ENCODE measurements at regions not wholly inside any gene's neighbourhood (a gene's known extent, or its start where the extent isn't known, plus 50 kb on each side); places are given as distances from the start of the nearest gene placed in this dataset.

DNA sequence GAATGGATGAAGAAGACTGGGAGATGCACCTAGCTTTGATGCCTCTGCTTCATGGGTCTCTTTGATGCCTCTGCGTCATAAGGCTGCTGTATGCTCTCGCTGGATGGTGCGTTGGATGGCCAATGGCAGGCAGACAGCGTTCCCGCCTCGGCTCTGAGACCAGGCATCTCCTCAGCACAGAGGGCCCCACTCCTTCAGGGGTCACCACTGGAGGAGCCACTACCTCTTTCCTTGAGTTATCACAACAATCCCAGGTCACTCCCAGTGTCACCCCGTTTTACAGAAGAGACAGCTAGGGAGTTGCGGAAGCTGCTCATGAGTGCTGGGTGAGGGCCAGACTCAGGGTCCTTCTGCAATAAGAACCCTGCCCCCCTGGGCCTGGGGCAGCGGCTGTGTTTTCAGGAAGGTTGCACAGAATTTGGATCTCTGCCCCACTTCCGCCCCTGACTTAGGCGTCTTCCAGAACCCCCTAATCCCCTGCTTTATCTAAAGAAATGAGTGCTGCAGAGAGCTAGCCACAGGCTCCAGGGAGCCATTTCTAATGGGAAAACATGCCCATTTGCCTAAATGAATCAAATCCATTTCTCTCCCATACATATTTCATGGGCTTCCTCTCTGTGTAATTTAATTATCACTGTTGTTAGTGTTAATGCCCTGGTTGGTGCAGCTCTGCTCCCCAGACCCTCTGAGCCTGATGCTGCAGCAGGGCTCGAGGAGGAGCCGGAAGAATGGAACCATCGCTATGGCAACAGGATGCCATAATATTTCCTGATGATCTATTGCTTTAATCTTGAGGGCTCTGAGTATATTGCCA is 131.8 kb upstream of the HS6ST1 start:
- H3K27ac Mint-ChIP-seq, result no peak overlapping the region
- POLR2A ChIA-PET, result no interaction called here

DNA sequence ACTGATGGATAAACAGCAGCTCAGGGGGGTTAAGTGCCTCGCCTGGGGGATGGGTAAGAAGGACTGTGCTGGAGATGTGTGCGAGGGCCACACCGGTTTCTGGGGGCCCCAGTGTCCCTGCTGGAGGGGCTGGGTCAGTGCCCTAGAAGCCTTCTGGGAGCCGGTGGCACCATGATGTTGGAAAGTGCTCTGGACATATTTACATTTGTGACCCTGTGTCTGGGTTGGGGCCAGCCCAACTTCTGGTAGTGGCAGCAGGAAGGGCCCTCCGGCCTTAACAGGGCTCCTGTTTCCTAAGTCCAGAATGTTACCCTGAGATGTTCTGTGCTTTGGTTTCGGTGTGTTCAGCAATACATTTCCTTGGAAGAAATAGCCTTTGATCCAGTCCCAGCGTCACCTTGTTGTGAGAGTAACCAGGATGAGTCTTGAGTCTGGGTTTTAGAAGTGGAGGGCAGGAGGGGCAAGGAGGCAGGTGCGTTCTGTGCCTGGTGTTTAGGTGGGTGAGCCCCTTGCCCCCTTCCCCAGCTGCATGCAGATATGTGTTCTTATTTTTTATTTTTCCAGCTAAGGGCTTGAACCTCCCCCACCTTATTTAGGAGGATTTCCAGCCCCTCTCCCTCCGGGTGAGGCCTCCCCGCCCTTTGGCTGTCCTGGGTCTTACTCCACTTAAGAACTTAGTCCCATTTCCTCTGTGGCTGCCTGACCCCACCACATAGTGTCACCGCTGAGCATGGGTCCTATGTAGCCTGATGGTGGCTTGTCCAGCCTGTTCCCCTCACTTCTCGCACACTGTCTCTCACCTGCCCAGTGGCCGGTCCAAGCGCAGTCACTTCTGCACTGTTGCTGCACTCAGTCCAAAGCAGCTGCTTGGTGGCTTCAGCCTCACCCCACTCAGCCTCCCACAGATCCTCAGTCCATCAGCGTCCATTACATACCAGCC is 132.7 kb upstream of the HS6ST1 start:
- Mint-ChIP-seq H3K27ac (no peak overlapping the region), H3K4me3 (no peak overlapping the region), H3K4me1 (no peaks in the 10 kb centered on the region), H3K9me3 (peaks cover 28% of the 10 kb centered on the region), H3K36me3 (no peaks in the 10 kb centered on the region), H3K27me3 (ENCODE audit: low read depth) (peaks cover 3% of the 10 kb centered on the region)
- no peak for TF ChIP-seq NR1H2 (CRISPR knock-in tag; IDR thresholded peaks at IDR 0.05)
- TF ChIP-seq, protein P1, sequence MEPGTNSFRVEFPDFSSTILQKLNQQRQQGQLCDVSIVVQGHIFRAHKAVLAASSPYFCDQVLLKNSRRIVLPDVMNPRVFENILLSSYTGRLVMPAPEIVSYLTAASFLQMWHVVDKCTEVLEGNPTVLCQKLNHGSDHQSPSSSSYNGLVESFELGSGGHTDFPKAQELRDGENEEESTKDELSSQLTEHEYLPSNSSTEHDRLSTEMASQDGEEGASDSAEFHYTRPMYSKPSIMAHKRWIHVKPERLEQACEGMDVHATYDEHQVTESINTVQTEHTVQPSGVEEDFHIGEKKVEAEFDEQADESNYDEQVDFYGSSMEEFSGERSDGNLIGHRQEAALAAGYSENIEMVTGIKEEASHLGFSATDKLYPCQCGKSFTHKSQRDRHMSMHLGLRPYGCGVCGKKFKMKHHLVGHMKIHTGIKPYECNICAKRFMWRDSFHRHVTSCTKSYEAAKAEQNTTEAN (CRISPR knock-in tag; IDR thresholded peaks at IDR 0.05), result no peak
- TF ChIP-seq SMAD3 (CRISPR knock-in tag; IDR thresholded peaks at IDR 0.05; ENCODE audit: borderline replicate concordance), result no peak
- TF ChIP-seq, protein P2, sequence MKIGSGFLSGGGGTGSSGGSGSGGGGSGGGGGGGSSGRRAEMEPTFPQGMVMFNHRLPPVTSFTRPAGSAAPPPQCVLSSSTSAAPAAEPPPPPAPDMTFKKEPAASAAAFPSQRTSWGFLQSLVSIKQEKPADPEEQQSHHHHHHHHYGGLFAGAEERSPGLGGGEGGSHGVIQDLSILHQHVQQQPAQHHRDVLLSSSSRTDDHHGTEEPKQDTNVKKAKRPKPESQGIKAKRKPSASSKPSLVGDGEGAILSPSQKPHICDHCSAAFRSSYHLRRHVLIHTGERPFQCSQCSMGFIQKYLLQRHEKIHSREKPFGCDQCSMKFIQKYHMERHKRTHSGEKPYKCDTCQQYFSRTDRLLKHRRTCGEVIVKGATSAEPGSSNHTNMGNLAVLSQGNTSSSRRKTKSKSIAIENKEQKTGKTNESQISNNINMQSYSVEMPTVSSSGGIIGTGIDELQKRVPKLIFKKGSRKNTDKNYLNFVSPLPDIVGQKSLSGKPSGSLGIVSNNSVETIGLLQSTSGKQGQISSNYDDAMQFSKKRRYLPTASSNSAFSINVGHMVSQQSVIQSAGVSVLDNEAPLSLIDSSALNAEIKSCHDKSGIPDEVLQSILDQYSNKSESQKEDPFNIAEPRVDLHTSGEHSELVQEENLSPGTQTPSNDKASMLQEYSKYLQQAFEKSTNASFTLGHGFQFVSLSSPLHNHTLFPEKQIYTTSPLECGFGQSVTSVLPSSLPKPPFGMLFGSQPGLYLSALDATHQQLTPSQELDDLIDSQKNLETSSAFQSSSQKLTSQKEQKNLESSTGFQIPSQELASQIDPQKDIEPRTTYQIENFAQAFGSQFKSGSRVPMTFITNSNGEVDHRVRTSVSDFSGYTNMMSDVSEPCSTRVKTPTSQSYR (CRISPR knock-in tag; IDR thresholded peaks at IDR 0.05), result no peak
- no peak for DNase-seq (ENCODE audit: low spot score)
- ChIA-PET POLR2A (no interaction called here), CTCF (interaction anchor here (1.0 kb wide), 1 partner anchor 18 kb away, joined by 3 read pairs; no protein-coding TSS in a partner anchor)
- no peak for ATAC-seq

More for the DNA sequence above, 131.8 kb upstream of the HS6ST1 start:
- Mint-ChIP-seq H3K4me3 (no peak overlapping the region), H3K4me1 (no peaks in the 10 kb centered on the region), H3K27me3 (ENCODE audit: low read depth) (no peaks in the 10 kb centered on the region; the same call in 1 of the 2 replicates), H3K36me3 (no peaks in the 10 kb centered on the region), H3K9me3 (peaks cover 23% of the 10 kb centered on the region)
- CTCF ChIA-PET, result interaction anchor here (1.0 kb wide), 1 partner anchor 19 kb away, joined by 3 read pairs; no protein-coding TSS in a partner anchor
- DNase-seq (ENCODE audit: low spot score) (no peak), ATAC-seq (no peak)
- TF ChIP-seq CREM (CRISPR knock-in tag; IDR thresholded peaks at IDR 0.05), result no peak
- TF ChIP-seq ATF1 (CRISPR knock-in tag; IDR thresholded peaks at IDR 0.05), result no peak
- no peak for TF ChIP-seq NR3C1 (CRISPR knock-in tag; conservative IDR thresholded peaks at IDR 0.05; ENCODE audit: low read depth)
- TF ChIP-seq RORB (CRISPR knock-in tag; IDR thresholded peaks at IDR 0.05), result no peak
- no peak for TF ChIP-seq MXD4 (CRISPR knock-in tag; IDR thresholded peaks at IDR 0.05; ENCODE audit: borderline replicate concordance)
- TF ChIP-seq ESRRA (CRISPR knock-in tag; IDR thresholded peaks at IDR 0.05; ENCODE audit: borderline replicate concordance), result no peak
- no peak for TF ChIP-seq NFATC4 (CRISPR knock-in tag; IDR thresholded peaks at IDR 0.05)
- TF ChIP-seq, protein P3, sequence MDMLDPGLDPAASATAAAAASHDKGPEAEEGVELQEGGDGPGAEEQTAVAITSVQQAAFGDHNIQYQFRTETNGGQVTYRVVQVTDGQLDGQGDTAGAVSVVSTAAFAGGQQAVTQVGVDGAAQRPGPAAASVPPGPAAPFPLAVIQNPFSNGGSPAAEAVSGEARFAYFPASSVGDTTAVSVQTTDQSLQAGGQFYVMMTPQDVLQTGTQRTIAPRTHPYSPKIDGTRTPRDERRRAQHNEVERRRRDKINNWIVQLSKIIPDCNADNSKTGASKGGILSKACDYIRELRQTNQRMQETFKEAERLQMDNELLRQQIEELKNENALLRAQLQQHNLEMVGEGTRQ (CRISPR knock-in tag; IDR thresholded peaks at IDR 0.05), result no peak
- TF ChIP-seq, protein P2 (CRISPR knock-in tag; IDR thresholded peaks at IDR 0.05), result no peak
- TF ChIP-seq, protein P4, sequence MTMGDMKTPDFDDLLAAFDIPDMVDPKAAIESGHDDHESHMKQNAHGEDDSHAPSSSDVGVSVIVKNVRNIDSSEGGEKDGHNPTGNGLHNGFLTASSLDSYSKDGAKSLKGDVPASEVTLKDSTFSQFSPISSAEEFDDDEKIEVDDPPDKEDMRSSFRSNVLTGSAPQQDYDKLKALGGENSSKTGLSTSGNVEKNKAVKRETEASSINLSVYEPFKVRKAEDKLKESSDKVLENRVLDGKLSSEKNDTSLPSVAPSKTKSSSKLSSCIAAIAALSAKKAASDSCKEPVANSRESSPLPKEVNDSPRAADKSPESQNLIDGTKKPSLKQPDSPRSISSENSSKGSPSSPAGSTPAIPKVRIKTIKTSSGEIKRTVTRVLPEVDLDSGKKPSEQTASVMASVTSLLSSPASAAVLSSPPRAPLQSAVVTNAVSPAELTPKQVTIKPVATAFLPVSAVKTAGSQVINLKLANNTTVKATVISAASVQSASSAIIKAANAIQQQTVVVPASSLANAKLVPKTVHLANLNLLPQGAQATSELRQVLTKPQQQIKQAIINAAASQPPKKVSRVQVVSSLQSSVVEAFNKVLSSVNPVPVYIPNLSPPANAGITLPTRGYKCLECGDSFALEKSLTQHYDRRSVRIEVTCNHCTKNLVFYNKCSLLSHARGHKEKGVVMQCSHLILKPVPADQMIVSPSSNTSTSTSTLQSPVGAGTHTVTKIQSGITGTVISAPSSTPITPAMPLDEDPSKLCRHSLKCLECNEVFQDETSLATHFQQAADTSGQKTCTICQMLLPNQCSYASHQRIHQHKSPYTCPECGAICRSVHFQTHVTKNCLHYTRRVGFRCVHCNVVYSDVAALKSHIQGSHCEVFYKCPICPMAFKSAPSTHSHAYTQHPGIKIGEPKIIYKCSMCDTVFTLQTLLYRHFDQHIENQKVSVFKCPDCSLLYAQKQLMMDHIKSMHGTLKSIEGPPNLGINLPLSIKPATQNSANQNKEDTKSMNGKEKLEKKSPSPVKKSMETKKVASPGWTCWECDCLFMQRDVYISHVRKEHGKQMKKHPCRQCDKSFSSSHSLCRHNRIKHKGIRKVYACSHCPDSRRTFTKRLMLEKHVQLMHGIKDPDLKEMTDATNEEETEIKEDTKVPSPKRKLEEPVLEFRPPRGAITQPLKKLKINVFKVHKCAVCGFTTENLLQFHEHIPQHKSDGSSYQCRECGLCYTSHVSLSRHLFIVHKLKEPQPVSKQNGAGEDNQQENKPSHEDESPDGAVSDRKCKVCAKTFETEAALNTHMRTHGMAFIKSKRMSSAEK (CRISPR knock-in tag; IDR thresholded peaks at IDR 0.05; ENCODE audit: borderline replicate concordance), result no peak
- TF ChIP-seq SMAD4 (CRISPR knock-in tag; IDR thresholded peaks at IDR 0.05), result no peak
- TF ChIP-seq, protein P5, sequence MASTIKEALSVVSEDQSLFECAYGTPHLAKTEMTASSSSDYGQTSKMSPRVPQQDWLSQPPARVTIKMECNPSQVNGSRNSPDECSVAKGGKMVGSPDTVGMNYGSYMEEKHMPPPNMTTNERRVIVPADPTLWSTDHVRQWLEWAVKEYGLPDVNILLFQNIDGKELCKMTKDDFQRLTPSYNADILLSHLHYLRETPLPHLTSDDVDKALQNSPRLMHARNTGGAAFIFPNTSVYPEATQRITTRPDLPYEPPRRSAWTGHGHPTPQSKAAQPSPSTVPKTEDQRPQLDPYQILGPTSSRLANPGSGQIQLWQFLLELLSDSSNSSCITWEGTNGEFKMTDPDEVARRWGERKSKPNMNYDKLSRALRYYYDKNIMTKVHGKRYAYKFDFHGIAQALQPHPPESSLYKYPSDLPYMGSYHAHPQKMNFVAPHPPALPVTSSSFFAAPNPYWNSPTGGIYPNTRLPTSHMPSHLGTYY (CRISPR knock-in tag; IDR thresholded peaks at IDR 0.05), result no peak
